ENCODE measurements at regions not wholly inside any gene's neighbourhood (a gene's known extent, or its start where the extent isn't known, plus 50 kb on each side); places are given as distances from the start of the nearest gene placed in this dataset.

GRCh38 chr3:148420242-148420641, 277.5 kb upstream of the AGTR1 start:
- ChIA-PET POLR2A (ENCODE audit: low non-redundant PET) (no interaction called here), CTCF (no interaction called here)
- Histone ChIP-seq H3K4me1 (ENCODE audit: insufficient read depth, low read length, poor library complexity, severe bottlenecking) (no peaks in the 10 kb centered on the region), H3K4me3 (ENCODE audit: low read depth, low read length, poor library complexity, severe bottlenecking) (no peak overlapping the region), H3K27me3 (replicated peaks; ENCODE audit: insufficient read depth, low read depth, low read length, poor library complexity) (no peaks in the 10 kb centered on the region), H3K27ac (ENCODE audit: low read depth, low read length, poor library complexity, severe bottlenecking) (no peak overlapping the region), H3K9me3 (ENCODE audit: low read depth, low read length, poor library complexity, severe bottlenecking) (no peaks in the 10 kb centered on the region), H3K36me3 (ENCODE audit: insufficient read depth, low read length, poor library complexity, severe bottlenecking) (no peaks in the 10 kb centered on the region)
- BruUV-seq (replicated peaks), result no TSS peak
- no peak for DNase-seq (ENCODE audit: low spot score)
- no peak for TF ChIP-seq EZH2 (IDR thresholded peaks at IDR 0.05; ENCODE audit: borderline replicate concordance, low read depth, low read length, poor library complexity, severe bottlenecking)
- no peak for TF ChIP-seq CTCF (conservative IDR thresholded peaks at IDR 0.05; ENCODE audit: low read depth, low read length)
- intact Hi-C loops (cut with micrococcal nuclease; ENCODE audit: unreplicated experiment), result no loop called here

- no peaks in the 10 kb centered on the region for H3K36me3 ChIP-seq (ENCODE audit: insufficient read depth, low read length, poor library complexity, severe bottlenecking)
- ChIA-PET CTCF (no interaction called here), POLR2A (ENCODE audit: low non-redundant PET) (no interaction called here)
- H3K4me3 ChIP-seq (ENCODE audit: low read depth, low read length, poor library complexity, severe bottlenecking), result no peak overlapping the region
- H3K4me1 ChIP-seq (ENCODE audit: insufficient read depth, low read length, poor library complexity, severe bottlenecking), result no peaks in the 10 kb centered on the region
- TF ChIP-seq EZH2 (IDR thresholded peaks at IDR 0.05; ENCODE audit: borderline replicate concordance, low read depth, low read length, poor library complexity, severe bottlenecking) (no peak), CTCF (conservative IDR thresholded peaks at IDR 0.05; ENCODE audit: low read depth, low read length) (no peak)
- BruUV-seq (replicated peaks), result no TSS peak
- H3K9me3 ChIP-seq (ENCODE audit: low read depth, low read length, poor library complexity, severe bottlenecking), result no peaks in the 10 kb centered on the region
- no peak for DNase-seq (ENCODE audit: low spot score)
- intact Hi-C loops (cut with micrococcal nuclease; ENCODE audit: unreplicated experiment), result no loop called here
- no peaks in the 10 kb centered on the region for H3K27me3 ChIP-seq (replicated peaks; ENCODE audit: insufficient read depth, low read depth, low read length, poor library complexity)
- no peak overlapping the region for H3K27ac ChIP-seq (ENCODE audit: low read depth, low read length, poor library complexity, severe bottlenecking)
Measured at GRCh38 chr3:148428862-148429605, 268.7 kb upstream of the AGTR1 start.

- BruUV-seq (replicated peaks), result no TSS peak
- intact Hi-C loops (cut with micrococcal nuclease; ENCODE audit: unreplicated experiment), result no loop called here
- H3K4me1 ChIP-seq (ENCODE audit: insufficient read depth, low read length, poor library complexity, severe bottlenecking), result no peaks in the 10 kb centered on the region
- TF ChIP-seq EZH2 (IDR thresholded peaks at IDR 0.05; ENCODE audit: borderline replicate concordance, low read depth, low read length, poor library complexity, severe bottlenecking), result no peak
- no peak for TF ChIP-seq CTCF (conservative IDR thresholded peaks at IDR 0.05; ENCODE audit: low read depth, low read length)
- H3K36me3 ChIP-seq (ENCODE audit: insufficient read depth, low read length, poor library complexity, severe bottlenecking), result no peaks in the 10 kb centered on the region
- no peaks in the 10 kb centered on the region for H3K9me3 ChIP-seq (ENCODE audit: low read depth, low read length, poor library complexity, severe bottlenecking)
- no peak overlapping the region for H3K4me3 ChIP-seq (ENCODE audit: low read depth, low read length, poor library complexity, severe bottlenecking)
- DNase-seq (ENCODE audit: low spot score), result no peak
- no peaks in the 10 kb centered on the region for H3K27me3 ChIP-seq (replicated peaks; ENCODE audit: insufficient read depth, low read depth, low read length, poor library complexity)
- POLR2A ChIA-PET (ENCODE audit: low non-redundant PET), result no interaction called here
- CTCF ChIA-PET, result no interaction called here
- H3K27ac ChIP-seq (ENCODE audit: low read depth, low read length, poor library complexity, severe bottlenecking), result no peak overlapping the region
Measured at GRCh38 chr3:148433665-148434064, 264.0 kb upstream of the AGTR1 start.

Measured in A673 (cell line).